ENCODE measurements at regions not wholly inside any gene's neighbourhood (a gene's known extent, or its start where the extent isn't known, plus 50 kb on each side); places are given as distances from the start of the nearest gene placed in this dataset.

GRCh38 chr1:10941891-10942541 is 70.4 kb upstream of the TARDBP start:
- peaks cover 45% of the 10 kb centered on the region for H3K27me3 Mint-ChIP-seq
- peaks cover 0 to 3% (median 0%) of the 10 kb centered on the region in 7 donors for H3K9me3 Mint-ChIP-seq

GRCh38 chr1:10942542-10942912 is 69.9 kb upstream of the TARDBP start:
- Mint-ChIP-seq H3K27ac (no peak overlapping the region), H3K9me3 (peaks cover 0 to 3% (median 0%) of the 10 kb centered on the region in 7 donors), H3K27me3 (peaks cover 45% of the 10 kb centered on the region), H3K4me1 (peaks cover 11 to 41% (median 21%) of the 10 kb centered on the region in 4 donors), H3K4me3 (no peak overlapping the region), H3K36me3 (no peaks in the 10 kb centered on the region)
- Histone ChIP-seq H3K27me3 (ENCODE audit: control insufficient read depth, insufficient read depth, low read length) (peaks cover 2% of the 10 kb centered on the region), H3K4me1 (ENCODE audit: control insufficient read depth, insufficient read depth, low read length, poor library complexity, severe bottlenecking) (peaks cover 21% of the 10 kb centered on the region), H3K36me3 (ENCODE audit: control insufficient read depth, insufficient read depth, low read length) (no peaks in the 10 kb centered on the region), H3K27ac (ENCODE audit: insufficient read depth, low read length, poor library complexity, severe bottlenecking) (no peak overlapping the region), H3K4me3 (ENCODE audit: low read depth, low read length) (no peak overlapping the region), H3K9me3 (ENCODE audit: control insufficient read depth in 2 of 2, low read length in 2 of 2) (no peaks in the 10 kb centered on the region)
- ATAC-seq (ENCODE audit: low read depth in 2 of 2) (no peak), DNase-seq (no peak)

More at GRCh38 chr1:10941891-10942541, 70.4 kb upstream of the TARDBP start:
- H3K36me3 Mint-ChIP-seq: no peaks in the 10 kb centered on the region
- no peaks in the 10 kb centered on the region for H3K9me3 ChIP-seq (ENCODE audit: control insufficient read depth in 2 of 2, low read length in 2 of 2)
- H3K4me1 Mint-ChIP-seq: peaks cover 11 to 44% (median 21%) of the 10 kb centered on the region in 4 donors
- no peak overlapping the region for H3K27ac ChIP-seq (ENCODE audit: insufficient read depth, low read length, poor library complexity, severe bottlenecking)
- H3K4me1 ChIP-seq (ENCODE audit: control insufficient read depth, insufficient read depth, low read length, poor library complexity, severe bottlenecking): peaks cover 21% of the 10 kb centered on the region
- H3K4me3 ChIP-seq (ENCODE audit: low read depth, low read length): no peak overlapping the region
- no peaks in the 10 kb centered on the region for H3K36me3 ChIP-seq (ENCODE audit: control insufficient read depth, insufficient read depth, low read length)
- no peak overlapping the region for H3K4me3 Mint-ChIP-seq
- peak; percentile 28 to 48 (median 39) for DNase-seq
- H3K27me3 ChIP-seq (ENCODE audit: control insufficient read depth, insufficient read depth, low read length): peaks cover 2% of the 10 kb centered on the region
- peak; percentile 32 to 50 for ATAC-seq (ENCODE audit: low read depth in 2 of 2)
- no peak overlapping the region for H3K27ac Mint-ChIP-seq

GRCh38 chr1:10943041-10943440 is 69.4 kb upstream of the TARDBP start:
- H3K9me3 Mint-ChIP-seq: peaks cover 0 to 3% (median 0%) of the 10 kb centered on the region in 7 donors
- ATAC-seq (ENCODE audit: low read depth in 2 of 2) (no peak), DNase-seq (no peak)
- Histone ChIP-seq H3K27ac (ENCODE audit: insufficient read depth, low read length, poor library complexity, severe bottlenecking) (no peak overlapping the region), H3K9me3 (ENCODE audit: control insufficient read depth in 2 of 2, low read length in 2 of 2) (no peaks in the 10 kb centered on the region), H3K36me3 (ENCODE audit: control insufficient read depth, insufficient read depth, low read length) (no peaks in the 10 kb centered on the region), H3K27me3 (ENCODE audit: control insufficient read depth, insufficient read depth, low read length) (peaks cover 2% of the 10 kb centered on the region), H3K4me1 (ENCODE audit: control insufficient read depth, insufficient read depth, low read length, poor library complexity, severe bottlenecking) (peaks cover 21% of the 10 kb centered on the region), H3K4me3 (ENCODE audit: low read depth, low read length) (no peak overlapping the region)
- no peak overlapping the region for H3K4me3 Mint-ChIP-seq
- H3K27me3 Mint-ChIP-seq: peaks cover 45% of the 10 kb centered on the region
- peak overlapping the region in 1 of 3 donors; percentile 32 for H3K27ac Mint-ChIP-seq
- no peaks in the 10 kb centered on the region for H3K36me3 Mint-ChIP-seq
- H3K4me1 Mint-ChIP-seq: peaks cover 11 to 37% (median 21%) of the 10 kb centered on the region in 4 donors

GRCh38 chr1:10943991-10944730 is 68.3 kb upstream of the TARDBP start:
- H3K27me3 ChIP-seq (ENCODE audit: control insufficient read depth, insufficient read depth, low read length): peaks cover 2% of the 10 kb centered on the region

GRCh38 chr1:10945991-10946509 is 66.4 kb upstream of the TARDBP start:
- Histone ChIP-seq H3K4me3 (ENCODE audit: low read depth, low read length) (no peak overlapping the region), H3K27ac (ENCODE audit: insufficient read depth, low read length, poor library complexity, severe bottlenecking) (no peak overlapping the region), H3K36me3 (ENCODE audit: control insufficient read depth, insufficient read depth, low read length) (no peaks in the 10 kb centered on the region), H3K4me1 (ENCODE audit: control insufficient read depth, insufficient read depth, low read length, poor library complexity, severe bottlenecking) (peaks cover 10% of the 10 kb centered on the region), H3K9me3 (ENCODE audit: control insufficient read depth in 2 of 2, low read length in 2 of 2) (no peaks in the 10 kb centered on the region), H3K27me3 (ENCODE audit: control insufficient read depth, insufficient read depth, low read length) (peaks cover 2% of the 10 kb centered on the region)
- H3K27ac Mint-ChIP-seq: no peak overlapping the region
- peaks cover 0 to 3% (median 0%) of the 10 kb centered on the region in 7 donors for H3K9me3 Mint-ChIP-seq
- DNase-seq (no peak), ATAC-seq (ENCODE audit: low read depth in 2 of 2) (no peak)
- H3K4me1 Mint-ChIP-seq: peaks cover 0 to 17% (median 8%) of the 10 kb centered on the region in 4 donors
- H3K36me3 Mint-ChIP-seq: no peaks in the 10 kb centered on the region
- peaks cover 35% of the 10 kb centered on the region for H3K27me3 Mint-ChIP-seq
- no peak overlapping the region for H3K4me3 Mint-ChIP-seq

More at GRCh38 chr1:10943991-10944730, 68.3 kb upstream of the TARDBP start:
- H3K9me3 Mint-ChIP-seq: peaks cover 0 to 3% (median 0%) of the 10 kb centered on the region in 7 donors
- DNase-seq (no peak), ATAC-seq (ENCODE audit: low read depth in 2 of 2) (no peak)
- H3K4me1 ChIP-seq (ENCODE audit: control insufficient read depth, insufficient read depth, low read length, poor library complexity, severe bottlenecking): peaks cover 21% of the 10 kb centered on the region
- H3K4me1 Mint-ChIP-seq: peaks cover 11 to 36% (median 21%) of the 10 kb centered on the region in 4 donors
- no peak overlapping the region for H3K27ac ChIP-seq (ENCODE audit: insufficient read depth, low read length, poor library complexity, severe bottlenecking)
- no peak overlapping the region for H3K4me3 Mint-ChIP-seq
- no peak overlapping the region for H3K4me3 ChIP-seq (ENCODE audit: low read depth, low read length)
- no peaks in the 10 kb centered on the region for H3K36me3 Mint-ChIP-seq
- H3K27ac Mint-ChIP-seq: peak overlapping the region in 1 of 3 donors; percentile 17
- H3K9me3 ChIP-seq (ENCODE audit: control insufficient read depth in 2 of 2, low read length in 2 of 2): no peaks in the 10 kb centered on the region
- H3K27me3 Mint-ChIP-seq: peaks cover 45% of the 10 kb centered on the region
- no peaks in the 10 kb centered on the region for H3K36me3 ChIP-seq (ENCODE audit: control insufficient read depth, insufficient read depth, low read length)

- DNase-seq (no peak), ATAC-seq (ENCODE audit: low read depth in 2 of 2) (no peak)
- Mint-ChIP-seq H3K4me1 (peaks cover 0 to 10% (median 5%) of the 10 kb centered on the region in 4 donors), H3K9me3 (peaks cover 0 to 3% (median 0%) of the 10 kb centered on the region in 7 donors), H3K27me3 (peaks cover 25% of the 10 kb centered on the region), H3K27ac (no peak overlapping the region), H3K36me3 (no peaks in the 10 kb centered on the region), H3K4me3 (no peak overlapping the region)
- Histone ChIP-seq H3K36me3 (ENCODE audit: control insufficient read depth, insufficient read depth, low read length) (no peaks in the 10 kb centered on the region), H3K4me3 (ENCODE audit: low read depth, low read length) (no peak overlapping the region), H3K27ac (ENCODE audit: insufficient read depth, low read length, poor library complexity, severe bottlenecking) (no peak overlapping the region), H3K27me3 (ENCODE audit: control insufficient read depth, insufficient read depth, low read length) (peaks cover 2% of the 10 kb centered on the region), H3K9me3 (ENCODE audit: control insufficient read depth in 2 of 2, low read length in 2 of 2) (no peaks in the 10 kb centered on the region), H3K4me1 (ENCODE audit: control insufficient read depth, insufficient read depth, low read length, poor library complexity, severe bottlenecking) (peaks cover 2% of the 10 kb centered on the region)
These were observed 65.3 kb upstream of the TARDBP start for GRCh38 chr1:10947181-10947580.

GRCh38 chr1:10947691-10948462 is 64.6 kb upstream of the TARDBP start:
- no peak overlapping the region for H3K27ac Mint-ChIP-seq
- H3K4me3 Mint-ChIP-seq: no peak overlapping the region
- H3K4me1 ChIP-seq (ENCODE audit: control insufficient read depth, insufficient read depth, low read length, poor library complexity, severe bottlenecking): no peaks in the 10 kb centered on the region
- no peaks in the 10 kb centered on the region for H3K9me3 ChIP-seq (ENCODE audit: control insufficient read depth in 2 of 2, low read length in 2 of 2)
- ATAC-seq (ENCODE audit: low read depth in 2 of 2) (no peak), DNase-seq (no peak)
- peaks cover 0 to 3% (median 0%) of the 10 kb centered on the region in 7 donors for H3K9me3 Mint-ChIP-seq
- H3K27me3 ChIP-seq (ENCODE audit: control insufficient read depth, insufficient read depth, low read length): peaks cover 2% of the 10 kb centered on the region
- no peaks in the 10 kb centered on the region for H3K36me3 Mint-ChIP-seq
- no peaks in the 10 kb centered on the region for H3K36me3 ChIP-seq (ENCODE audit: control insufficient read depth, insufficient read depth, low read length)
- H3K27me3 Mint-ChIP-seq: peaks cover 24% of the 10 kb centered on the region
- H3K4me3 ChIP-seq (ENCODE audit: low read depth, low read length): no peak overlapping the region
- peaks cover 0 to 8% (median 4%) of the 10 kb centered on the region in 4 donors for H3K4me1 Mint-ChIP-seq
- H3K27ac ChIP-seq (ENCODE audit: insufficient read depth, low read length, poor library complexity, severe bottlenecking): no peak overlapping the region
